GM19035 (cell line): ENCODE measurements at regions not wholly inside any gene's neighbourhood (a gene's known extent, or its start where the extent isn't known, plus 50 kb on each side); places are given as distances from the start of the nearest gene placed in this dataset.
"Not testable (repeated sequence)": the region's sequence is repeated elsewhere in the genome, so short reads cannot be mapped to it uniquely, and the experiment has no call there.

ENCODE experiments used
- ATAC-seq: cut with Tn5 transposase; IDR thresholded peaks from one replicate; pipeline ENCODE4 v1.9.1; 2021; ENCODE audit not compliant: unreplicated experiment

DNA sequence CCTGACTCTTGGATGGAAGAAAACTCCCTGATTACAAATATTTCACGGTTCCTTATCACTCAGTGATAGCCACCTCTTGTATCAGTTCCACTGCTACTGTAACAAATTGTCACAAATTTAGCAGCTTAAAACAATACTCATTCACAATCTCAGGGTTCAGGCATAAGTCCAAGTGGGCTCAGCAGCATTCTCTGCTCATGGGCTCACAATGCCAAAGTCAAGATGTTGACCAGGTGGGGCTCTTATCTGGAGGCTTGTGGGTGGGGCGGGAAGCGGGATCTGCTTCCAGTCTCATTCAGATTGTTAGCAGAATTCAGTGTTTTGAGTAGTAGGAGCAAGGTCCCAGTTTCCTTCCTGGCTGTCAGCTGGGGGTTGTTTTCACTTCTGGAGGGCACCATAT is 137.3 kb upstream of the FAM78B start:
- no peak for ATAC-seq

DNA sequence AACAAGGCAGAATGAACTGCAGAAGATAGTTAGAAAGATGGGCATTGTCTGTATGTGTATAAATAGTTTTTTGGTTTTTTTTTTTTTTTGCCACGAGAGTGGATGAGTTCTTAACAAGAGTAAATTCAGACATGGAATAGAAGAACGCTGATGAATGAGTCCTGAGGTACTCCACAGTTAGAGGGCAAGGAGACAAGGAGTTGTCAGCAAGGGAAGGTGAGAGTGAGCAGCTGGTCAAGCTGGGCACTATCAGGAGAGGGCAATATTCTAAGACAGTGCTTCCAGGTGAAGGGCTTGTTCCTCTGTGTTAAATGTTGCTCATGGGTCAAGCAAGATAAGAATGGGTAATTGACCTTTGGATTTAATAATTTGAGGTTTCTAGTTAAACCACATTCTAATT is 138.6 kb upstream of the FAM78B start:
- ATAC-seq: no peak

DNA sequence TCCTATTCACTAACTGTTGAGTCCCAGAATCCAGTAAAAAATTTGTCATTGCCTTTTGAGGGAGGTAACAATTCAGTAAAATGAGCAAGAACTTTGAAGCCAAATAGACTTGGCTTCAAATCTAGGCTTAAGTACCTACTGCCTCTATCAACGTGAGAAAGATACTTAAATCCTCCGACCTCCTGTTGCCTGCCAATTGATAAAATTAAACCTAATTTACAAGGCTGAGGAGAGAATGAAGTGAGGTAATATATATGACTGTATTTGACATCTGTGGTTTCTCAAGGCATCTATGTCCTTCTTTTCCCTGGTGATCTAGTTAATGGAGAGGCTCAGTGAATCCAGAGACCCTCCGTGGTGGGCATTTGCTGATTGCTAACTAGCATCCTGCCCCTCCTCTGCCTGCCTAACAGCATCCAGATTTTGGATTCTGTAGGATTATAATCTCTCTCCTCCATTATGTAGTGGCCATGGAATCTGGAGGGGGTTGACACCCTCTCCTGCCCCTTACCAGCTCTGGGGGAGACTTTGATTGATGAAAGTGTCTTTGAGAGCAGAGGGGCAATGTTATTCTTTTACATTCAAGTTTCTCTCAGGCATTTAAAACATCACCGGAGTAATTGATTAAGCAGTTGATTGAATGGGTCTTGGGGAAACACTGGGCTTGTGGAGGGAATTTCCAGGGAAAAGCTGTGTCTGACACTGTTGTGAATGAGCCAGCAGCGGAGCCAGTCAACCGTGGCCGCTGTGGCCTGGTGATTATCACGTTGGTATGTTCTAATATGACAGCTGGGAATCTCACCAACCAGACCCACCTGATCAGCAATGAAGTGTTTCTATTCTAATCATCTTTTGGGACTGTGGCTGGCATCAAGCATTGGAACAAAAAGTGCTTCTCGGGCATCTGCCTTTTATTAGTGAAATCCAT is 140.7 kb upstream of the FAM78B start:
- ATAC-seq: no peak

DNA sequence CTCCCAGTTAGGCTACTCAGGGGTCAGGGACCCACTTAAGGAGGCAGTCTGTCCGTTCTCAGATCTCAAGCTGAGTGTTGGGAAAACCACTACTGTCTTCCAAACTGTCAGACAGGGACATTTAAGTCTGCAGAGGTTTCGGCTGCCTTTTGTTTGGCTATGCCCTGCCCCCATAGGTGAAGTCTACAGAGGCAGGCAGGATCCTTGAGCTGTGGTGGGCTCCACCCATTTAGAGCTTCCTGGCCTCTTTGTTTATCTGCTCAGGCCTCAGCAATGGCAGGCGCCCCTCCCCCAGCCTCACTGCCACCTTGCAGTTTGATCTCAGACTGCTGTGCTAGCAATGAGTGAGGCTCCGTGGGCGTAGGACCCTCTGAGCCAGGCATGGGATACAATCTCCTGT is 149.5 kb upstream of the FAM78B start:
- not testable (repeated sequence) for ATAC-seq

DNA sequence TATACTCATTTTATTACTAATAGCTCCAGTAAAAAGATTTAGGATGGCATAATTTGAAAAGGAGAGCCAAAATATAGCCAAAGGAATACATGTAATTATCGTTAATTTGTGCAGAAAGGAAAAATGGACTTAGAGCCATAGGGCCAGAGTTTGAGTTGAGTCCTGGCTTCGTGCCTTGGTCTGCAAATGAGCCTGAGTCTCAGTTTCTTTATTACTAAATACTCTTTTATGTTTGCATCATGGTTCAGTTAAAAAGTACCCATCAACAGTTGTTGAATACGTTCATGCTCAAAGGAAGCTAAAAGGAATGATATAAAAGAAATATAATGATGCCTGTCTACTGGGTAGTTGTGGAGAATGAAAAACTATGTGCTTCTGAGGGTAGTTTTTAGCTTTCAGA is 155.7 kb upstream of the FAM78B start:
- ATAC-seq: no peak

DNA sequence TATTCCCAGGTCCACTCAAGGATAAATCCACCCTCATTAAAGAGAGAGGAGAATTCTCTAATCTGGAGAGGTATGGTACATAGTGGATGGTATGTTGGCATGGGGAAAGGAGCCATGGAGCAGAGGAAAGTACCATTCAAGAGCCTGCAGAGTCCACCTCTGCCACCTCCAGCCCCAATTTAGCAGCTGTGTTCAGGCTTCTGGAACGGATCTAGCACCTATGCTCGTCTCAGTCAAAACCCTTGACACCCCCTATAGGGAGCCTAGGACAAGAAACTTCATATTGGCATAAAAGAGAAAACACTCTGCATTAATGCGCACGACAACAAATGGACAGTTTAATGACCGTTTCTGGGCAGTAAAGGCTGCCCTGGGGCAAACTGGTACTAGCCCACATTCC is 161.1 kb upstream of the FAM78B start:
- ATAC-seq: no peak

DNA sequence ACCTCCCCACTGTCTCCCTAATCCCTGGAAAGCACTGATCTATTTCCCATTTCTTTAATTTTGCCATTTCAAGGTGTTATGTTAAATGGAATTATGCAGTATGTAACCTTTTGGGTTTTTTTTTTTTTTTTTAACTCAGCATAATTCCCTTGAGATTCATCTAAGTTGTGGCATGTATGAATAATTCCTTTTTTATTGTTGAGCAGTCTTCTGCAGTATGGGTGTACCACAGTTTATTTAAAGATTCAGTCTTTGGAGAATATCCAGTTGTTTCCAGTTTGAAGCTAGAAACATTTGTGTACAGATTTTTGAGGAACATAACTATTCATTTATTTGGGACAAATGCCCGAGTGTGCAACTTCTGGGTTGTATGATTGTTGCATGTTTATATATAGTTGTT is 162.2 kb upstream of the FAM78B start:
- no peak for ATAC-seq

DNA sequence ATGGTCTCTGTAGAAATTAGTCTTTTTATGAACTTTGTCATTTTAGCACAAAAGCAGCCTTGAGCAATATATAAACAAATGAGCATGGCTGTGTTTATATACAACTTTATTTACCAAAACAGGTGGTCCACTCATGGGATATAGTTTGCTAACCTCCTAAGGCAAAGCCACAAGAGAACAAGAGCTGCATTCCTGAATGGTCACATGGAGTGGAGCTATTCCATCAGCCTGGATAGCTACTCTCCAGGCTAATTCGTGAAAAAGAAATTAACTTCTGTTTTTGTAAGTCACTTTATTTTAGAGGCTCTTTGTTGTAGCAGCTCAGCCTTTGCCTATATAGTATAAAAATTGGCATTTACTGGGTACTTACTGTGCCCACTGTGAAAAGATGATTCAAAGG is 163.3 kb upstream of the FAM78B start:
- no peak for ATAC-seq

DNA sequence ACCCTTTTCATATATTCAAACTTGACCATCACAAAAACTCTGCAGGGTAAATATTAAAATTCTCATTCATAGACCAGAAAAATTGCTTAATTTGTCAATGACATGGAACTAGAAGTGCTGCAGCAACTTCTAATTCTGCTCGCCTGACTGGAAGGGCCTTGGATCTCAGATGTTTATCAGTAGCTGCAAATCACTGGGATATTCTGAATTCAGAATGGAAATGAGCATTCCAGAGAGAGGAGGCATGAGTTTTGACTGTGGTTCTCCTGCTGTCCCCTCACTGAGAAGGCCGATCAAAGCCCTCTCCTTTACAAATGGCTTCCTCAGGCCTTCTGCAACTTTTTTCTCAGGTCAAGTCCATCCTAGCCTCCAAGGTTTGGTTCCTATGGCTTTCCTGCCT is 171.3 kb upstream of the FAM78B start:
- ATAC-seq: no peak

DNA sequence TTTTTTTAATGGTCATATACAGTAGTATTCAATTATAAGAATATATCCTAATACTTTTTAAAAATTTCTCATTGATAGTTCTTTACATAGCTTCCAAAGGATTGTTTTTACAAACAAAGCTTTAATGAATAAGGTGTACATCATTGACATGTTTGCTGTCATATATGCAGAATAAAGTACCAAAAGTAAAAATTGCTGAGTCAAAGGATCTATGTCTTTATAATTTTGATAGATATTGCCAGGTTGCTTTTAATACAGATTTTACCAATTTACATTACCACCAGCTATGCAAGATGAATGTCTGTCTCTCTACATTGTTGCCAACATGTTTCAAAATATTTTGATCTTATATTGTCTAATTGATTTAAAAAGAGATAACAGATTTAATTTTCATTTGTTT is 173.9 kb upstream of the FAM78B start:
- no peak for ATAC-seq

DNA sequence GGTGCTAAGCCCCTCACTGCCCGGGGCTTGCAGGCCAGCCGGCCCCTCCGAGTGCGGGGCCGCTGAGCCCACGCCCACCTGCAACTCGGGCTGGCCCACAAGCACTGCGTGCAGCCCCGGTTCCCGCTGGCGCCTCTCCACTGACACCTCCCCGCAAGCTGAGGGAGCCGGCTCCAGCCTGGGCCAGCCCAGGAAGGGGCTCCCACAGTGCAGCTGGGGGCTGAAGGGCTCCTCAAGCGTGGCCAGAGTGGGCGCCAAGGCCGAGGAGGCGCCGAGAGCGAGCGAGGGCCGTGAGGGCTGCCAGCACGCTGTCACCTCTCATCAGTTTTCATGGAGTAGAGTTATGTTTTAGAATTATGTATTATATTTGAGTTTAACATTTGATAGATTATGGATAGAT is 176.5 kb upstream of the FAM78B start:
- no peak for ATAC-seq

DNA sequence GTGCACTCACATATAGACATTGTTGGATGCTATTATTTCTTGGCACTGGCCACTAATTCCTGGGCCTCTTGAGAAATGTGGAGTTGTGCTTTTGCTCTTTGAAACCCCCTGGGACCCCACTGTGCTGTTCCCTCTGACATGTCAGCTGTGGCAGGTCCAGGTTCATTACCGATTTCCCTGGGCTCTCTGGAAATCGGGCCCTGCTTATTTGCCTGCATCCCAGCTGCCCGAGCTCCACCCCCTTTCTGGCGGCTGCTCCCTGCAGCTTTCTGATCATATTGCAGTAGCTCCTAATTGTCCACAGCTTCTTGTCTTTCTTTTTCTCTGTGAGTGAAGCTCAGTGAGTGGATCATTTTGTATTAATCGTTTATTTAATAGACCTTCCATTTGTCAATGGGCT is 183.7 kb upstream of the FAM78B start:
- ATAC-seq: no peak

DNA sequence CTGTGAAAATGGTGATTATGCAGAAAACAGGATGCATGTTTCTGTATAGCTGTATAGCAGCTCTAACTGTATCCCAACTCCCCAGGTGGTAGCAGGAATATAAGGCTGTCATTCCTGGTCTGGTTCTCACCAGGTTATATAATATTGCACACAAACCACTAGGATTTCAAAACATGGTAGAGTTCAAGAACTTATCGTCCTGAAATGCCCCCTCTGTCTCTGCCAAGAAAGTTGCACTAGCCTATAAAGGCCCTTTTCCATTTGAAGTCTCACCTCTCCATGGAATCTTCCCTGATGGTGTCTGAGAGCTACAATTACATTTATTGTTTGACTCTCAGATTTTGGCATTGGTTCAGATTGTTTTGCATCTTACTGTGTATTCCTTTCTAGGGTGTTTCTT is 184.9 kb upstream of the FAM78B start:
- ATAC-seq: no peak

DNA sequence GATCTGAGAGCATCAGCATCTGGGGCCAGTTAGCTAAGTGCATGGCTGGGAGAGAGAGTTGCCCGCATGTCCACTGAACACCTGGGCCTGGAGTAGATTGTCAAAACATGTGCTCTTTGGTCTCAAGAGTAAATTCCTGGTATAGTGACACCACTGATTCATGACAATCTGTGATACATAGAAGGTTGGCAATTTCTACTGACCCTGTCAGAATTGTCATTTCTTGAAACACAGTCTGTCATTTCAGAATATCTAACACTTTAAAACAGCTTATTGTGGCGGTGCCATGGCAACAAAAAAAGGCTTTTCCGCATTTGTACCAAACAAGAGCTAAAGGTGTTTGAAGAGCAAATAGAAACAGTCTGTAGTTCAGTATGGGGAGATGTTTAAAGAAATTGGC is 186.4 kb upstream of the FAM78B start:
- no peak for ATAC-seq

DNA sequence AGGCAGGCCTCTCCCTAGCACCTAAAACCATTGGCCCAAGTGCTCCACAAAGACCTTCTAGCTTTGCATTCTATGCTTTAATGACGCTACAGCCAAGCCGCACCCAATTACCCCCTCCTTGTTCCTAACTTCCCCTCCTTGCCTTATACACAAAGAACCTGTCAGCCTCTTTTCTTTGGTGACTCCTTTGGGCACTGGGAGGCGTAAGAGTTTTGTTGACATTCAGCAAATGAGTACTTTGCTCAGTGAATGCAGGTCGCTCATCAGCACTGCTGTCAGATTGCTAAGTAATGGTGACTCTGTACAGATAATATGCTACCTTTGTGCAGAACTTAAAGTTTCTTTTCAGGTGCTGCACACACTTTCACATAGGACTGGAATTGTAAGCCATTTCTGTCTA is 187.6 kb upstream of the FAM78B start:
- ATAC-seq: no peak

DNA sequence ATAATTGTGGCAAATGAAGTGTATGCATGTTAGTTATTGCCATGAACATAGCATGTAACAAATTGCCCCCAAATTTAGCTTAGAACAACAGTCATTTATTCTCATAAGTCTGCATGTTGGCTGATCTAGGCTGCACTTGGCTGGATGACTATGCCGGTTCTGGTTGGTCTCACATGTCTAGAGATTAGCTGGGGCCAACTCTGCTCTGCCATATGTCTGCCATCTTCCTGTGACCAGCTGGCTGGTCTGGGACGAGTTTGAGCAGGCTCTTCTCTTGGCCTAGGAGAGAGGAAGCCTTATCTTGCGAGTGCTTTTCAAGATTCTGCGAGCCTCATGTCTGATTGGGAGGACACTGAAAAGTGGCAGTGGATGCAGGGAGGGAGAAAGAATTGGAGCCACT is 198.3 kb upstream of the FAM78B start:
- no peak for ATAC-seq

DNA sequence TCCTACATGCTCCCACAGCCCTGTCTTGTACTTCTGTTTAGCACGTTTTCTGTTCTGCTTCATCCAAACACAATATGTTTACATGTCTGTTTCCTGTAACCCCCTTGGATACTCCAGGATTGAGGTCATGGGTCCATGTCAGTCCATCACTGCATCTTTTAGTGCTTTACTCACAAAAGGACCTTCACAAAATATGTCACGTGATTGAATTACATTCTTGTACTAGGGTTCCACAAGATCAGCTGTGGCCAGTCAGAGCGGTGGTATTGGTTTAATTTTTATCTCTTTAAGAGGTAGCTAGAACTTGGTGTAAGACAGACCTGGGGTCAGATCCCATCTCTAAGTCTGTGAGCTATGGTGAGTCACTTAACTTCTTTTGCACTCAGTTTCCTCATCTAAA is 201.2 kb upstream of the FAM78B start:
- ATAC-seq: no peak

DNA sequence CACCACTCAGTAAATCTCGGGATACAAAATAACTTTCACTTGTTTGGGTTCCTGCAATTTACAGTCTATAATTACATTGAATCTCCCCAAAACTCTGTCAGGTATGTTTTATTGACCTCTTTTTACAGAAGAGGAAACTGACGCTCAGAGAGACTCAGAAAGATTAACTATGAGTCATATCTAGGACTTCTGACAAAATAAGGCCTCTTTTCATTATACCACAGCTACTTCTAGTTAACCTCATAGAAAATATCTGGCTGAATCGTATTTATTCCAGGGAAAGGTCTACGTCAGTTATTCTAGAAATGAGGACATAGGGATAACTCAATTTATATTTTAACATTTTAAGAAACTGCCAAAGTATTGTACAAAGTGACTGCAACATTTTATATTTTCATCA is 211.1 kb upstream of the FAM78B start:
- ATAC-seq: no peak

DNA sequence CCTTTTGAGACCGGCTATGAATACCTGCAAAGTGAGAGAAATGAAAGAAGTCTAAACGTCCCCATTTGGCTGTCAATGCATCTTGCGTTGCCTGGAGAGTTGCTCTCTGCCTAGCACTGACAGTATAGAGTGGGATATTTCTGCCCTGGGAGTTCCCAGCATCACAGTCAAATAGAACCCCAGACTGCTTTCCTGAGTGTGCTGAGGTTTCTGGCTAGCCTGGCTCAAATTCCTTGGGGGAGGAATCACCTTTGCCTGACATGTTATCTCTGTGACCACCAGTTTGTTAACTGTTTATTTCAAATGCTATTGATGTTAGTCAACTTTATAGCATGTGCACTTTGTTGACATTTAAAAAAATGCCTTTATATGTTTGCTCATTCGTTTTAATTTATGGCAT is 212.0 kb upstream of the FAM78B start:
- no peak for ATAC-seq

DNA sequence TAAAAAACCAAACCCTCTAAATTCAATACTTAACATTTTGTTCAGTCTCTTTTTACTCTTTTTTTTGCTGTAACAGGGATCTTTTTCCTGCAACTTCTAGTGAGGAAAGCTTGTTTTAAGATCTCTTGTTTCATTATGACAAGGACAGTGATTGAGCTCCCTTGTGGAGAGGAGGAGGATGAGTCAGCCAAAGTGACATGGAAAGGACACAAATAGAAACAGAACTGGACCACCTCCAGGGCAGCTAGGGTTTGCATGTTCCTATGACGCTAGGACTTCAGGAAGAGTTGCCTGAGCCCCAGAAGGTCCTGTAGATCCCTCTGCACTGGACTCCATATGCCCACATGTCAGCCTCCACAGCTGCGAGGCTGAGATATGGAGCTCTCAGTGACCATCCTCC is 212.6 kb upstream of the FAM78B start:
- no peak for ATAC-seq

DNA sequence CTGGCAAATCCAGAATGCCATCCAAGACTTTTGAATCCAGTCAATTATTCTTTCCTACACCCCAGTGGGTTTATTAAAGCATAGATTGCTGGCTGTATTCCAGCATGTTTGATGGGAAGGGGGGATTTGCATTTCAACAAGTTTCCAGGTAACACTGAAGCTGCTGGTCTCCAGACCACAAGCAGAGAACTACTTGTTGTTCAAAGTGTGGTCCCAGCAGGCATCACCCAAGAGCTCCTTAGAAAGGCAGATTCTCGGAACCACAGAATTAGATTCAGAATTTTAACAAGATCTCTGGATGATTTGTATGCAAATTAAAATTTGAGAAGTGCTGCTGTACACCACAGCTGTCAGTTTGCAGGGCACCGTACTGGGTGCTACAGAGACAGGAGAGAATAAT is 216.3 kb upstream of the FAM78B start:
- ATAC-seq: no peak

DNA sequence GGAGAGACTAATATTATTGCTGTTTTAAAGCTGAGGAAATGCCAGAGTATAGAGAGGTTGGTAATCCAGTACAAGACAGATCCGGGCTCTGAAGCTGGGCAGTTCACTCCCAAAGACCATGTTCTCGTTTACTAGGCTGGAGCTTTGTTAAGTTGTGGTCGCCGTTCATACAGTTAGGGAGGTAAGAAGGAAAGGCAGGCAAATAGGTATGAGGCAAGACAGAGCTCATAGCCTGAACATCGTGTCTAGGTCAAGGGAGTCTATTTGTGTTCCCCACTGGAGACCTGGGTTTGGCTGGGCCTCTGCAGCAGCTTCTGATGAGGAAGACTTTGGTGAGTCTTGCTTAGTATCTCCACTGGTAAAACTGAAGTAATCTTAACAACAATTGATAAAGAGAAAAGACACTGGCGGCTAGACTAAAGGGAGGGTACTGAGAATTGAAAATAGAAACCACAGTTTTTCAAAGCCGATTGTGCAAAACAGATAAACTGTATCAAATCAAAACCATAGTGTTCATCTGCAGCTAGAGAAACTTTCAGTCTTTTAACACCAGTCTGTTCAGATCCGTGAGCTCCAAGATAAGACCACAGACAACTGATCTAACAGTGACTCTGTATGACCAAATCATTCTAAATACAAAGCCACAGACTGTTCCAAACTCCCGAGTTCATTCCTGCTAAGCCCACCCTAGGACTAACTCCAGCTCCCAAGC is 217.0 kb upstream of the FAM78B start:
- no peak for ATAC-seq

DNA sequence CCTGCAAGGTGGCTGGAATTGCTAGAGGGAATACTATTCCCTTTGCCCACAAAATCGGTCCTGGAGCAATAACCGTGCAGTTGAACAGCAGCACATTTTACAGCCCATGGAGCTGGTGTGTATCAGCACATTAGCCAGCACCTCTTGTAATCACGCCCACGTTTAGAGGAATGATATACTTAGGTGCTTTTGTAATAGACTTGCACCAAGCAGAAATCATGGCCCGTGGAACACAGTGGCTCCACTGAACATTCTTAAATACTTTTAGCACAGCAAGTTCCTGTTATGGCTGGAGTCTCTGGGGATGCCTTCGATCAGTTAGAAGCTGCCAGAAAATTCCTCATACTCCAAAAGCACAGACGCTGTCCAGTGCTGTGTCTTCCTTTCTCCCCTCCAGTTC is 218.1 kb upstream of the FAM78B start:
- no peak for ATAC-seq
